Natural killer cell (primary cell): ENCODE measurements at regions not wholly inside any gene's neighbourhood (a gene's known extent, or its start where the extent isn't known, plus 50 kb on each side); places are given as distances from the start of the nearest gene placed in this dataset.

Source experiments
- ATAC-seq, 3 donors: fragments of 150-1000 bp in 2 of 3; fragments of 200-7000 bp in 1 of 3; cut with Tn5 transposase; 1 replicate in 1 of 3; 2 replicates in 2 of 3; pipeline ENCODE4 v1.10.0; 2021; ENCODE audit warnings: mild to moderate bottlenecking in 2 of 3, moderate library complexity in 2 of 3
- DNase-seq, 2 donors: peaks; one replicate each; pipeline versions ENCODE4 v3.0.0 to v3.0.0-alpha.2; 2013 to 2021; ENCODE audit warnings: mixed read lengths in 1 of 2
- H3K27ac ChIP-seq: one replicate; pipeline ENCODE4 v1.5.1; 2013; ENCODE audit warnings: mild to moderate bottlenecking, low read length
- H3K27me3 ChIP-seq: one replicate; pipeline ENCODE4 v1.6.1; 2013; ENCODE audit warnings: low read length; ENCODE audit not compliant: control insufficient read depth, insufficient read depth
- H3K36me3 ChIP-seq: one replicate; pipeline ENCODE4 v1.6.1; 2013; ENCODE audit warnings: low read length; ENCODE audit not compliant: control insufficient read depth, insufficient read depth
- H3K4me1 ChIP-seq: one replicate; pipeline ENCODE4 v1.6.1; 2013; ENCODE audit warnings: low read length; ENCODE audit not compliant: control insufficient read depth, insufficient read depth
- H3K4me3 ChIP-seq: one replicate; pipeline ENCODE4 v1.5.1; 2013; ENCODE audit warnings: low read length
- H3K9me3 ChIP-seq: one replicate; pipeline ENCODE4 v1.6.1; 2013; ENCODE audit warnings: low read length; ENCODE audit not compliant: control insufficient read depth, insufficient read depth
- H3K27ac Mint-ChIP-seq, 2 donors: one replicate each; pipeline ENCODE4 v1.8.0; 2022; ENCODE audit warnings: mild to moderate bottlenecking in 2 of 2, mixed read lengths in 2 of 2, moderate library complexity in 1 of 2
- H3K27me3 Mint-ChIP-seq, 2 donors: one replicate each; pipeline ENCODE4 v1.8.0; 2022; ENCODE audit warnings: low read depth in 2 of 2, mixed read lengths in 2 of 2
- H3K36me3 Mint-ChIP-seq: one replicate; pipeline ENCODE4 v1.8.0; 2022; ENCODE audit warnings: mixed read lengths
- H3K4me1 Mint-ChIP-seq, 2 donors: one replicate each; pipeline ENCODE4 v1.8.0; 2022; ENCODE audit warnings: mixed read lengths in 2 of 2
- H3K4me3 Mint-ChIP-seq: one replicate; pipeline ENCODE4 v1.8.0; 2022; ENCODE audit warnings: mild to moderate bottlenecking, moderate library complexity, mixed read lengths
- H3K9me3 Mint-ChIP-seq, 2 donors: one replicate each; pipeline ENCODE4 v1.8.0; 2022; ENCODE audit warnings: mixed read lengths in 2 of 2
- WGBS: methylation state at CpG from one replicate; pipeline ENCODE4 v1.1.7; 2013; ENCODE audit warnings: missing lambda C conversion rate; ENCODE audit not compliant: insufficient coverage; 5-methylcytosine and 5-hydroxymethylcytosine counted together
- intact Hi-C: fragments of 100-400 bp; cut with micrococcal nuclease; formaldehyde crosslinking; loops from one replicate; pipeline ENCODE4 v1.14.2; 2022
- TF ChIP-seq, protein P1 (sequence below): fragments of 200-600 bp; IDR thresholded peaks from one replicate; pipeline ENCODE4 v1.8.0; 2022; ENCODE audit warnings: antibody characterized with exemption

- 74% methylated on average over 7 of the region's 7 CpGs for WGBS
Measured at GRCh38 chr15:66935688-66936087, 129.7 kb upstream of the SMAD3 start.

DNA sequence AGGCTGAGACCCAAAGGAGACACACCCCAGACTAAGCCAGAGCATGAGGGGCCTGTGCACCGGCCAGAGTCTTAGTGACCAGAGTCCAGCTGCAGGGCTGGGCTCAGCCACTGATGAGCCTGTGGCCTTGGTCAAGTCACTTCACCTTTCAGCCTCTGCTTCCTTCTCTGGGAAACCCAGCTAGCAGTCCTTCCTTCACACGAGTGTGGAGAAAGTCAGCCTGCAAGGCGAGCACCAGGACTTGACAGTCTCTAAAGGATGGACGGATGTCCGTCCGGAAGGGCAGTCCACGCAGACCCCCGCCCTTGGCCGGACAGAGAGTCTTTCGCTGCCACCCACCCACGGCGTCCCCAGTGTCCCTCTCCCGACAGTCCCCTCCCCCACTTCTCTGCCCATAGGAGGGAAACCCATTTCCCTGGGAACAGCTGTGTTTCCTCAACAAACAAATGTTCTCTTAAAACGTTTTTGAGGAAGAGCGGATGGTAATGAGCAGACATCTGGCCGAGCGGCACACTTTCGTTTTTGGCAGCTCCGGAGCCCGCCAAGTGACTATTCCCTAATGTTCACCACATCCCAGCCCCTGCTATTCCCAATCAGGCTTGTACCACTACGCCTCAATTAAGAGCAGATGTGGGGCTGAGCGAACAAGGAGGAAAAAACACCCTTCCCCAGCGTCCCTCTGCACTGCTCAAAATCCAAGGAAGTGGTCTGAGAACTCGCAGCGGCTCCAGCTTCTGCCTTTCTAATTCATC, 129.1 kb upstream of the SMAD3 start:
- intact Hi-C loops: no loop called here
- Mint-ChIP-seq H3K4me1 (no peaks in the 10 kb centered on the region), H3K4me3 (peak overlapping the region; percentile 68), H3K36me3 (no peaks in the 10 kb centered on the region), H3K27me3 (peaks cover 15 to 20% of the 10 kb centered on the region in 2 donors), H3K9me3 (no peaks in the 10 kb centered on the region), H3K27ac (no peak overlapping the region)
- no peak for DNase-seq
- WGBS: 81% methylated on average over 25 of the region's 25 CpGs
- no peak overlapping the region for H3K27ac ChIP-seq
- H3K4me3 ChIP-seq: no peak overlapping the region
- peaks cover 4% of the 10 kb centered on the region for H3K4me1 ChIP-seq
- no peaks in the 10 kb centered on the region for H3K27me3 ChIP-seq
- peaks cover 2% of the 10 kb centered on the region for H3K9me3 ChIP-seq
- TF ChIP-seq, protein P1, sequence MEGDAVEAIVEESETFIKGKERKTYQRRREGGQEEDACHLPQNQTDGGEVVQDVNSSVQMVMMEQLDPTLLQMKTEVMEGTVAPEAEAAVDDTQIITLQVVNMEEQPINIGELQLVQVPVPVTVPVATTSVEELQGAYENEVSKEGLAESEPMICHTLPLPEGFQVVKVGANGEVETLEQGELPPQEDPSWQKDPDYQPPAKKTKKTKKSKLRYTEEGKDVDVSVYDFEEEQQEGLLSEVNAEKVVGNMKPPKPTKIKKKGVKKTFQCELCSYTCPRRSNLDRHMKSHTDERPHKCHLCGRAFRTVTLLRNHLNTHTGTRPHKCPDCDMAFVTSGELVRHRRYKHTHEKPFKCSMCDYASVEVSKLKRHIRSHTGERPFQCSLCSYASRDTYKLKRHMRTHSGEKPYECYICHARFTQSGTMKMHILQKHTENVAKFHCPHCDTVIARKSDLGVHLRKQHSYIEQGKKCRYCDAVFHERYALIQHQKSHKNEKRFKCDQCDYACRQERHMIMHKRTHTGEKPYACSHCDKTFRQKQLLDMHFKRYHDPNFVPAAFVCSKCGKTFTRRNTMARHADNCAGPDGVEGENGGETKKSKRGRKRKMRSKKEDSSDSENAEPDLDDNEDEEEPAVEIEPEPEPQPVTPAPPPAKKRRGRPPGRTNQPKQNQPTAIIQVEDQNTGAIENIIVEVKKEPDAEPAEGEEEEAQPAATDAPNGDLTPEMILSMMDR: no peak
- no peak for ATAC-seq
- H3K36me3 ChIP-seq: no peaks in the 10 kb centered on the region

More at GRCh38 chr15:66935688-66936087, 129.7 kb upstream of the SMAD3 start:
- ATAC-seq (no peak), DNase-seq (peak in 1 of 2 donors; percentile 2)
- Histone ChIP-seq H3K27me3 (no peaks in the 10 kb centered on the region), H3K27ac (no peak overlapping the region), H3K9me3 (peaks cover 2% of the 10 kb centered on the region), H3K4me3 (no peak overlapping the region), H3K36me3 (no peaks in the 10 kb centered on the region), H3K4me1 (peaks cover 4% of the 10 kb centered on the region)
- Mint-ChIP-seq H3K27me3 (peaks cover 12 to 14% of the 10 kb centered on the region in 2 donors), H3K27ac (no peak overlapping the region), H3K4me1 (no peaks in the 10 kb centered on the region), H3K36me3 (no peaks in the 10 kb centered on the region), H3K4me3 (peak overlapping the region; percentile 68), H3K9me3 (no peaks in the 10 kb centered on the region)
- TF ChIP-seq, protein P1: no peak
- intact Hi-C loops: no loop called here

DNA sequence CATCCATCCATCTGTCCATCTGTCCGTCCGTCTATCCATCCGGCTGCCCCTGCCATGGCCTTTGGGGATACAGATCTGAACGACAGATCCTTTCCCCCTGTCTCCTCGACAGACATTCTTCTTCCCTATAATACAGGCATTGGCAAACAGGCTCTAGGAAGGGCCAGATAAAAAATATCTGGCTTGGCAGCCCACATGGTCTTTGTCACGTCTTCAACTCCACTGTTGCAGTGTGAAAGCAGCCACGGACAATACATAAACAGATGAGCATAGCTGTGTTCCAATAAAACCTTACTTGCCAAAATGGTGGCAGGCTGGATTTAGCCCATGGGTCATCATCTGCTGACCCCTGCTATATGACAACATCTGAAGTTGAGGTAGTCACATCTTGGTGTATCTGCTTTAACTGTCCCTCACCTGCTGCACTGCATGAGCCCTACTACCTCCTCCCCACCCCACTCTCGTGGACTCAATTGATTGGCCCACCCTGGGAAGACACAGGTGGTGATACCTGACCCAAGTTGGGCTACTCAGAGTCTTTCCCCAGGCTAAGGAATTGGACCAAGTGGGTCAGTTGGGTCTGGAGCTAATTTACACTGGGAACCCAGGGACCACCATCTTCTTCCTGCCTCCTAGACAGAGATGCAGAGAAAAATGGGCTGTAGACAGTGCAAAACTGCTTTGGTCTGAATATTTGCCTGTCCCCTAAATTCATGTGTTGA, 128.4 kb upstream of the SMAD3 start:
- intact Hi-C loops: no loop called here
- H3K4me3 Mint-ChIP-seq: no peak overlapping the region

More for the DNA sequence above, 128.4 kb upstream of the SMAD3 start:
- no peaks in the 10 kb centered on the region for H3K4me1 Mint-ChIP-seq
- peaks cover 4% of the 10 kb centered on the region for H3K4me1 ChIP-seq
- TF ChIP-seq, protein P1: no peak
- H3K4me3 ChIP-seq: no peak overlapping the region
- no peak overlapping the region for H3K27ac Mint-ChIP-seq
- H3K36me3 ChIP-seq: no peaks in the 10 kb centered on the region
- no peaks in the 10 kb centered on the region for H3K36me3 Mint-ChIP-seq
- peaks cover 2% of the 10 kb centered on the region for H3K9me3 ChIP-seq
- no peak overlapping the region for H3K27ac ChIP-seq
- DNase-seq: no peak
- WGBS: 85% methylated on average over 8 of the region's 8 CpGs
- H3K27me3 ChIP-seq: no peaks in the 10 kb centered on the region
- ATAC-seq: no peak
- H3K9me3 Mint-ChIP-seq: no peaks in the 10 kb centered on the region
- peaks cover 15 to 21% of the 10 kb centered on the region in 2 donors for H3K27me3 Mint-ChIP-seq
